ENCODE measurements at regions not wholly inside any gene's neighbourhood (a gene's known extent, or its start where the extent isn't known, plus 50 kb on each side); places are given as distances from the start of the nearest gene placed in this dataset.

DNA sequence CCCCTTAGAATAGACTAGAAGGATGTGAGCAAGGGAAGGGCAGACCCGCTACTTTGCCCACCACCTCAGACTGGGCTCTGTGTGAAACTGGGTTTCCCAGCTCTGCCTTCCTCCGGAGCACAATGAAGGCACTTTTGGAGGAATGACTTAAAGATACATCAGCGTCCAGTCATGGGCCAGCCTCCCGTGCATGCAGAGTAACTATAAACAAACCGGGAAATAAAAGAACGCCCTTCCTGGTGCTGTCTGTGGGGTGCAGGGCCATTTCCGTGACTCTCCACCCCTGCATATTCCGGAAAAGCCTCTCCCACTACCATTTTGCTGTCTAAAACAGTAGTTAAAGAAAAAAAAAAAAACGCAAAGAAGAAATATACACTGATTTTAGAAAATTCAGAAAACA lies 165.9 kb upstream of the IRX4 start:
- no peak for DNase-seq

GRCh38 chr5:2047341-2047927 lies 164.7 kb upstream of the IRX4 start:
- DNase-seq, result no peak

GRCh38 chr5:2044041-2044440 lies 161.3 kb upstream of the IRX4 start:
- DNase-seq, result no peak

DNA sequence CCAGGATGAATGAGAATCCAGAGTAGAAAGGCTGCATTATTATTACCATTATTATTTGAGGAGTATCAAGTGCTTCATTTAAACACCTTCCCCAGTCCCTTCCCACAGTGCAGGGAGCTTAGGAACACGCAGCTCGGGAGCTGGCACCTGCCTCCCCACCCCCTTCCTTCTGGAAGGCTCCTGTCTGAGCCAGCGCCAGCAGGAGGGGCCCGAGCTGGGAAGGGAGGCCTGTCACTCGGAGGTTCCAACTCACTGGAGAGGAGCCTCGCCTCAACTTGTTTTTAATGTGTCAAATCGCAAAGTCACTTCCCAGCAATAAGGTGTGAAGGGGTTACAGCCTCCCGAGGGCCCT lies 156.4 kb upstream of the IRX4 start:
- DNase-seq, result no peak

GRCh38 chr5:2038321-2039179 lies 155.8 kb upstream of the IRX4 start:
- peak; percentile 10 for DNase-seq

GRCh38 chr5:2036885-2037284 lies 154.2 kb upstream of the IRX4 start:
- DNase-seq, result no peak

GRCh38 chr5:2032432-2032831 lies 149.7 kb upstream of the IRX4 start:
- no peak for DNase-seq

GRCh38 chr5:2031581-2031980 lies 148.9 kb upstream of the IRX4 start:
- DNase-seq, result no peak

DNA sequence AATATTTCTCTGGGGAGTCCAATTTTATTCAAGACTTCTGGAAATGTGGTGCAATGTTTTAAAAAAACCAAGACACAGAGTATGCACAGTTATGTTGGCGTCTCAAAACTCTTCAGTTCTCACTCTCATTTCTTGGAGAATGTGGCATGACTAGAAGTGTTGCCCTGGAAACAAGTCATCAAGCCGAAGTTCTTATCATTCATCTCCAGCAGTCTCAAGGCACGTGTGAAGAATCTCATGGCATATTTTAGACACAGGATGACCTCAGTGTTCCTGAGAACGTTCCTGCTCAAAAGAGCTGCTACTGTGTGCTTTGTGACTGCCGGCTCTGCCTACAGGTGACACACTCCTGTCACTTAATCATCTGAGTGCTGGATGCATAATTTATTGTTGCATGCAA lies 147.4 kb upstream of the IRX4 start:
- DNase-seq, result no peak

- DNase-seq, result no peak
Measured at GRCh38 chr5:2029206-2029605, 146.5 kb upstream of the IRX4 start.

DNA sequence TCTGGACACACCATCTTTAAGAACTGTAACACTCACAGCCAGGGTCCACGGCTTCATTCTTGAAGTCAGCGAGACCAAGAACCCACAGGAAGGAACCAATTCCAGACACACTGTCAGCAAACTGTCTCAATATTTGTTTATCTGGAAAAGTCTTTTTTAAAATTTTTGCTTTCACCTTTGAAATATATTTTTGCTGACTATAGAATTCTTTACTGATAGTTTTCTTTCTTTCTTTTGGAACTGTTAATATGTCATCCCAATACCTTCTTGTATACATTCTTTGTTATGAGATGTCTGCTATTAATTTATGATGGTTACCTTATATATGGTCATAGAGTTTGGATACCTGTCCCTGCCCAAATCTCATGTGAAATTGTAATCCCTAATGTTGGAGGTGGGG lies 145.1 kb upstream of the IRX4 start:
- DNase-seq, result no peak

GRCh38 chr5:2024986-2025721 lies 142.4 kb upstream of the IRX4 start:
- no peak for DNase-seq

GRCh38 chr5:2023196-2023595 lies 140.5 kb upstream of the IRX4 start:
- no peak for DNase-seq

DNA sequence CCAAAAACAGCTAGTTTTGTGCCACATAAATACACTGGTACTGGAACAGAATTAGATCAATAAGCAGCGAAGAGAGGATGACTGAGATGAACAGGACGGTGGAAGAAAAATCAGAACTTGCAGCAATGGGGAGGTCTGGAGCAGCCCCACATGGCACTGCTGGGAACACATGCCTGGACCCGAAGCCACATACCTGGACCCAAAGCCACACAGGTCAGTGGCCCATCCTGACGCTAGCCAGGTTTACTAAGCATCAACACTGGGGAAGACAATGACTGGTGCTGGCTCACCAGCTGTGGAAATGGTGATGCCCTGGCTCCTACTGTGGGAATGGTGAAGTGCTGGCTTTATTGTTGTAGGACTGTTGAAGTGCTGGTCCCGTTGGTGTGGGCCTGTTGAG lies 139.7 kb upstream of the IRX4 start:
- no peak for DNase-seq

DNA sequence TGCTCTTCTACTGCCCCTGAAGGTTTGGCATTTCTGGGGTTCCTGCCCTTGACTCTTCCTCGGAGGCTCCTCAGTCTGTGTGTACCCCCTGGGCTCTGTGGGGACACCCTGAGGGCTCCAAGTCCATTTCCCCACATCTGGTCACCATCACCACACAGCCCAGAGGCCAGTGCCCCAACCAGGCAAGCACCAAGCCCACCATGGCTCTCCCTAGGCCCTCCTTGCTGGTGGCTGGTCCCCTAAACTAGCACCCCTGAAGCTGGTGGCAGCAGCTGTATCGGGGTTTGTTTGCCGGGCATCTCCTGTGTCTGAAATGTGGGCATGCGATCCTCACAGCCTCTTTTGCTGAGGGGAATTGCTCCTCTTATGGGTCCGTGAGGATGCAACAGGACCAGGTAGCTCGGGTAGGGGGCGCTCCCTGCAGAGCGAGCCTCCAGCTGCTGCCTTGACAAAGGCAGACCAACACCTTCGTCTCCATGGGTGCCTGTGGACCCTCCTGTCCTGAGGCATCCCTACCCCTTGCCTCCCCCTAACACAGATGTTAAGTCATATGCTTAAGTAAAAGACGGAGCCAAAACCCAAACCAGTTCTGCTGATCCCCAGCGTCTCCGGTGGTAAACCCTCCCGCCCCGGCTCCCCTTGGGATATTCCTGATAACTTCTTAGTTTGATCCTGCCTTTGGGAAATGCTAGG lies 138.9 kb upstream of the IRX4 start:
- DNase-seq, result no peak

GRCh38 chr5:2020730-2021129 lies 138.0 kb upstream of the IRX4 start:
- no peak for DNase-seq

GRCh38 chr5:2019716-2020115 lies 137.0 kb upstream of the IRX4 start:
- DNase-seq, result no peak

DNA sequence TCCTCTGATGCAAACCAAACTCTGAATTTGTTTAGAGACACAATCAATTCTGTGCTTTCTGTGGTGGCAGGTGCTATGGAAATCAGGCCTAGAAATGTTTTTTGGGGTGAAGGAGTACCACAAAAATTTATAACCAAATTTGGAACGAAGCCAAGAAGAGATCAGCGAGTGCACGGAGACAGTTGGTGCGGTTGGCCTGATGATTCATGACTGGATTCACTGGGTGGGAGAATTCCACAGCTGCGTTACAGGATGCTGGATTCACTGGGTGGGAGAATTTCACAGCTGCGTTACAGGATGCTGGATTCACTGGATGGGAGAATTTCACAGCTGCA lies 135.6 kb upstream of the IRX4 start:
- DNase-seq, result no peak

DNA sequence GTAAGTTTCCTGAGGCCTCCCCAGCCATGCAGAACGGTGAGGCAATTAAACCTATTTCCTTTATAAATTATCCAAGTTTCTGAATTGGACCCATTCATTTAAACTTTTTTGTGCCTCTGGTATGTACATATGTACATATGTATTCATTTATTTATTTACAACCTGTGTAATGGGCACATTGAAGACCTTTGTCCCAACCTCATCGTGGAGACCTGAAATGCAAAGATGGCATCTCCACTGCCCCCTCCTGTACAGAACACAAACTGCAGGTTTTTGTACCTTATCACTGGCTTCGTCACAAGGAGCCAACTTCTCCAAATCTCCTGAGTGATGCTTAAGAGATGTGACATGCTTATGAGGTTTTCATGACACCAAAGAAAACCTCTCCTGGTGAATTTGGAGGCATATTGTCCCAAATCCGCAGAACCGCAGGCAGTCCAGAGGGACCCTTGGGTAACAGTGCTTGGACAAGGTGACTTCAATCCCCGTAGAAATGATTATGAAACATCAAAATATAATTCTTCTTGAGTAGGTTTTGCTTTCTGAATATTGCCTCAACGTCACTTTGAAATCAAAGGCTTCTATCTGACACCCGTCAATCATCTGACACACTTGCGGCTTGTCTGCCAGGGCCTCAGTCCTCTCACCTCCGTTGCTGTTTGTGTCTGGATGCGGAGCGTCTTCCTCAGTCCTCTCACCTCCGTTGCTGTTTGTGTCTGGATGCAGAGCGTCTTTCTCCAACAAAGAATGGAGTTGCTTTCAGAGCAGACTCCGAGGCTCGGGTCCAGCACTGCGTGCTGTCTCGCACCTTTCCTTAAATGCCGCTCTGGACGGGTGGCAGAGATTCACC lies 135.0 kb upstream of the IRX4 start:
- DNase-seq, result no peak

DNA sequence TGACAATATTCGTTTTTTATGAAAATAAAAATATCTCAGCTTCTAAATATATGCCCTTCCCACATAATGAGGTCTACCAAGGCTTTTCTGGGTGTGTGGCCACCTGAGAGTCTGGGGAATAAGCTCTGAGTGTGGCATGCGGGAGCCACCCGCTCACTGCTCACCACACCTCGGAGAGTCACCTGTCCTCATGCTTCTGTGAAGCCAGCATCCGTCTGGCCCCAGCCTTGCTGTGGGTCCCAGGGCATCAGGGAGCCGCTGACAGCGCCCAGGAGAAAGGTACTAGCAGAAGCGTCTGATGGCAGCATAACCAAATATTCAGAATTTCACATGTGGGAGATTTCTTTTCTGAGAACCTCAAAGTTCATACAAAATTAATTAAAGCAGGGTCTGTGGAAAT lies 133.2 kb upstream of the IRX4 start:
- DNase-seq, result no peak

GRCh38 chr5:2015124-2015848 lies 132.6 kb upstream of the IRX4 start:
- DNase-seq, result no peak

GRCh38 chr5:2014058-2014610 lies 131.4 kb upstream of the IRX4 start:
- DNase-seq, result no peak
